IMR-90 (cell line): ENCODE measurements at regions not wholly inside any gene's neighbourhood (a gene's known extent, or its start where the extent isn't known, plus 50 kb on each side); places are given as distances from the start of the nearest gene placed in this dataset.

ENCODE experiments used
- ATAC-seq: fragments of 200-7000 bp; cut with Tn5 transposase; 2 replicates; pipeline ENCODE4 v1.9.1; 2020; ENCODE audit warnings: low read depth, mild to moderate bottlenecking, moderate library complexity
- BruUV-seq: library from RNA; stranded (reverse); fragments of 400-500 nt; replicated peaks from 2 replicates; lab custom pipeline; 2021; lab: Mats Ljungman, UMichigan
- CTCF ChIA-PET: fragments of 300-600 bp; formaldehyde crosslinking; extraction: SDS; loops from one replicate; lab custom pipeline; 2021; ENCODE audit warnings: antibody characterized with exemption; lab: Yijun Ruan, JAX
- POLR2A ChIA-PET: fragments of 300-600 bp; sonication (Branson Sonifier 250); formaldehyde crosslinking; loops from one replicate; lab custom pipeline; 2022; ENCODE audit warnings: antibody characterized with exemption; ENCODE audit not compliant: unreplicated experiment; lab: Charles Lee
- DNase-seq: peaks from one replicate; pipeline ENCODE4 v3.0.0; 2013
- H2AFZ ChIP-seq: replicated peaks from 2 replicates; pipeline ENCODE3; 2013; ENCODE audit warnings: low read length, mild to moderate bottlenecking; ENCODE audit not compliant: poor library complexity
- H2AK5ac ChIP-seq: 2 replicates; pipeline ENCODE4 v1.6.1; 2013; ENCODE audit warnings: low read depth, low read length, inconsistent platforms
- H2AK9ac ChIP-seq: replicated peaks from 2 replicates; pipeline ENCODE3; 2013; ENCODE audit warnings: mild to moderate bottlenecking, low read depth, low read length, moderate library complexity; ENCODE audit not compliant: poor library complexity
- H2BK120ac ChIP-seq: 2 replicates; pipeline ENCODE4 v1.6.1; 2013; ENCODE audit warnings: low read depth, low read length, inconsistent platforms
- H2BK15ac ChIP-seq: 3 replicates; pipeline ENCODE4 v1.6.1; 2013; ENCODE audit warnings: low read depth, low read length, inconsistent platforms
- H2BK20ac ChIP-seq: 2 replicates; pipeline ENCODE4 v1.6.1; 2013; ENCODE audit warnings: low read depth, mild to moderate bottlenecking, inconsistent platforms, low read length, moderate library complexity
- H2BK5ac ChIP-seq: 2 replicates; pipeline ENCODE4 v1.6.1; 2013; ENCODE audit warnings: mild to moderate bottlenecking, low read depth, low read length, inconsistent platforms; ENCODE audit not compliant: poor library complexity, severe bottlenecking
- H3K14ac ChIP-seq: replicated peaks from 2 replicates; pipeline ENCODE4 v1.6.1; 2013; ENCODE audit warnings: low read depth, low read length, inconsistent platforms
- H3K18ac ChIP-seq: 2 replicates; pipeline ENCODE4 v1.6.1; 2013; ENCODE audit warnings: low read depth, low read length, control low read depth
- H3K23ac ChIP-seq: 2 replicates; pipeline ENCODE4 v1.6.1; 2013; ENCODE audit warnings: low read depth, low read length, inconsistent platforms
- H3K27ac ChIP-seq: 2 replicates; pipeline ENCODE4 v1.5.1; 2013; ENCODE audit warnings: mild to moderate bottlenecking, control low read depth, low read length; ENCODE audit not compliant: insufficient read depth
- H3K27me3 ChIP-seq: 2 replicates; pipeline ENCODE4 v1.6.1; 2013; ENCODE audit warnings: low read length; ENCODE audit not compliant: control insufficient read depth, insufficient read depth
- H3K36me3 ChIP-seq: 2 replicates; pipeline ENCODE4 v1.6.1; 2013; ENCODE audit warnings: low read length, mixed read lengths; ENCODE audit not compliant: control insufficient read depth, insufficient read depth
- H3K4ac ChIP-seq: 2 replicates; pipeline ENCODE4 v1.6.1; 2013; ENCODE audit warnings: low read depth, low read length, inconsistent platforms
- H3K4me1 ChIP-seq: 2 replicates; pipeline ENCODE4 v1.6.1; 2013; ENCODE audit warnings: low read length, mixed read lengths; ENCODE audit not compliant: control insufficient read depth, insufficient read depth
- H3K4me2 ChIP-seq: 2 replicates; pipeline ENCODE4 v1.6.1; 2013; ENCODE audit warnings: low read depth, mild to moderate bottlenecking, control low read depth, low read length, moderate library complexity
- H3K4me3 ChIP-seq: 2 replicates; pipeline ENCODE4 v1.5.1; 2013; ENCODE audit warnings: low read depth, mild to moderate bottlenecking, control low read depth, low read length, moderate library complexity; ENCODE audit not compliant: insufficient read depth
- H3K56ac ChIP-seq: 2 replicates; pipeline ENCODE4 v1.6.1; 2013; ENCODE audit warnings: low read length, inconsistent platforms; ENCODE audit not compliant: insufficient read depth; ENCODE audit errors: extremely low read depth
- H3K79me1 ChIP-seq, 2 experiments: 2 replicates each; pipeline ENCODE4 v1.6.1; 2013; ENCODE audit warnings: low read length in 2 of 2, inconsistent platforms in 1 of 2, low read depth in 1 of 2
- H3K9ac ChIP-seq: 2 replicates; pipeline ENCODE4 v1.6.1; 2013; ENCODE audit warnings: low read depth, low read length, control low read depth
- H3K9me1 ChIP-seq: 2 replicates; pipeline ENCODE4 v1.6.1; 2013; ENCODE audit warnings: low read length, inconsistent platforms; ENCODE audit not compliant: insufficient read depth
- H3K9me3 ChIP-seq: 2 replicates; pipeline ENCODE4 v1.6.1; 2013; ENCODE audit warnings: low read length; ENCODE audit not compliant: control insufficient read depth, insufficient read depth
- H4K20me1 ChIP-seq: 2 replicates; pipeline ENCODE4 v1.6.1; 2013; ENCODE audit warnings: low read length, inconsistent platforms; ENCODE audit not compliant: insufficient read depth
- H4K5ac ChIP-seq: 2 replicates; pipeline ENCODE4 v1.6.1; 2013; ENCODE audit warnings: mild to moderate bottlenecking, low read depth, low read length, control low read depth
- H4K8ac ChIP-seq, 2 experiments: 2 replicates each; pipeline ENCODE4 v1.6.1; 2013; ENCODE audit warnings: low read depth in 2 of 2, low read length in 2 of 2, control low read depth in 1 of 2, inconsistent platforms in 1 of 2
- H4K91ac ChIP-seq: 2 replicates; pipeline ENCODE4 v1.6.1; 2013; ENCODE audit warnings: low read depth, low read length, inconsistent platforms; ENCODE audit not compliant: insufficient read depth
- BHLHE40 ChIP-seq: fragments of 150-350 bp; IDR thresholded peaks from 2 replicates; pipeline ENCODE4 v1.6.1; 2016; ENCODE audit warnings: mild to moderate bottlenecking, low read depth, low read length
- CEBPB ChIP-seq: IDR thresholded peaks from 2 replicates; pipeline ENCODE4 v1.6.1; 2012; ENCODE audit warnings: low read depth, low read length, improper control_type of control experiment
- CHD1 ChIP-seq: IDR thresholded peaks from 2 replicates; pipeline ENCODE4 v1.6.1; 2012; ENCODE audit warnings: low read depth, low read length, improper control_type of control experiment
- CTCF ChIP-seq: conservative IDR thresholded peaks from 2 replicates; pipeline ENCODE4 v1.5.1; 2012; ENCODE audit warnings: mild to moderate bottlenecking, low read depth, low read length, improper control_type of control experiment
- ELK1 ChIP-seq: fragments of 150-350 bp; IDR thresholded peaks from 2 replicates; pipeline ENCODE4 v1.6.1; 2016; ENCODE audit warnings: low read depth, mild to moderate bottlenecking, low read length, moderate library complexity, borderline replicate concordance
- FOS ChIP-seq: fragments of 150-350 bp; IDR thresholded peaks from 2 replicates; pipeline ENCODE4 v1.6.1; 2016; ENCODE audit warnings: low read depth, low read length
- MAFK ChIP-seq: IDR thresholded peaks from 2 replicates; pipeline ENCODE4 v1.6.1; 2012; ENCODE audit warnings: low read depth, low read length, improper control_type of control experiment
- MAZ ChIP-seq: IDR thresholded peaks from 2 replicates; pipeline ENCODE4 v1.6.1; 2012; ENCODE audit warnings: low read depth, mild to moderate bottlenecking, low read length, improper control_type of control experiment, moderate library complexity, borderline replicate concordance
- MXI1 ChIP-seq: IDR thresholded peaks from 2 replicates; pipeline ENCODE4 v1.6.1; 2012; ENCODE audit warnings: low read depth, mild to moderate bottlenecking, low read length, moderate library complexity, borderline replicate concordance
- NFE2L2 ChIP-seq: fragments of 150-350 bp; IDR thresholded peaks from 2 replicates; pipeline ENCODE4 v1.6.1; 2016; ENCODE audit warnings: low read depth, mild to moderate bottlenecking, low read length
- RAD21 ChIP-seq: IDR thresholded peaks from 2 replicates; pipeline ENCODE4 v1.6.1; 2012; ENCODE audit warnings: low read length, improper control_type of control experiment
- SMC3 ChIP-seq: fragments of 150-350 bp; IDR thresholded peaks from 2 replicates; pipeline ENCODE4 v1.6.1; 2016; ENCODE audit warnings: low read depth, mild to moderate bottlenecking, antibody characterized with exemption, low read length, moderate library complexity
- USF2 ChIP-seq: fragments of 150-350 bp; IDR thresholded peaks from 2 replicates; pipeline ENCODE4 v1.6.1; 2017; ENCODE audit warnings: mild to moderate bottlenecking, antibody characterized with exemption, low read length, low read depth
- WGBS, 2 experiments: methylation state at CpG; one replicate each; pipeline versions ENCODE4 v1.1.5 to v1.1.7; 2013; ENCODE audit warnings: missing lambda C conversion rate in 2 of 2; ENCODE audit not compliant: insufficient read length in 1 of 2; ENCODE audit errors: extremely low coverage in 2 of 2; 5-methylcytosine and 5-hydroxymethylcytosine counted together
- dilution Hi-C: fragments of 300-500 bp; cut with HindIII; formaldehyde crosslinking; loops from one replicate; pipeline ENCODE4 v1.14.3; 2018; ENCODE audit warnings: low sequenced_read_pairs; ENCODE audit not compliant: unreplicated experiment
- in situ Hi-C: fragments of 300-500 bp; cut with MboI; formaldehyde crosslinking; loops from 3 replicates; pipeline ENCODE4 v1.14.3; 2019; ENCODE audit warnings: low sequenced_read_pairs, inconsistent platforms, mixed read lengths
- intact Hi-C: fragments of 100-400 bp; cut with micrococcal nuclease; formaldehyde crosslinking; loops from 2 replicates; pipeline ENCODE4 v1.10.0; 2022

- dilution Hi-C loops = no loop called here
- no TSS peak for BruUV-seq
- no peak overlapping the region for H3K4ac ChIP-seq
Observed at GRCh38 chr2:219976871-219977270, 349.4 kb downstream of the SLC4A3 start.

More at GRCh38 chr2:219976871-219977270, 349.4 kb downstream of the SLC4A3 start:
- H3K27ac ChIP-seq = no peak overlapping the region
- intact Hi-C loops = no loop called here
- H3K4me2 ChIP-seq = no peak overlapping the region
- H3K14ac ChIP-seq = no peak overlapping the region
- H2BK15ac ChIP-seq = no peak overlapping the region
- H3K79me1 ChIP-seq = no peaks in the 10 kb centered on the region
- peaks cover 2% of the 10 kb centered on the region; the same call in 1 of the 2 replicates for H3K9me3 ChIP-seq
- no peak overlapping the region for H4K5ac ChIP-seq
- no peak overlapping the region for H4K8ac ChIP-seq
- no peak for ATAC-seq
- H3K4me3 ChIP-seq = no peak overlapping the region
- H3K27me3 ChIP-seq = no peaks in the 10 kb centered on the region
- ChIA-PET CTCF (interaction anchor here (0.6 kb wide), 1 partner anchor 1931 kb away, joined by 3 read pairs; no protein-coding TSS in a partner anchor), POLR2A (no interaction called here)
- H2BK20ac ChIP-seq = no peak overlapping the region
- DNase-seq = no peak
- H2BK5ac ChIP-seq = no peak overlapping the region
- no peaks in the 10 kb centered on the region for H3K36me3 ChIP-seq
- no peaks in the 10 kb centered on the region for H3K4me1 ChIP-seq
- H2BK120ac ChIP-seq = no peak overlapping the region
- no peak overlapping the region for H2AK5ac ChIP-seq
- no peak overlapping the region for H3K56ac ChIP-seq
- in situ Hi-C loops = no loop called here
- H4K20me1 ChIP-seq = no peaks in the 10 kb centered on the region
- WGBS, 2 experiments = no CpG with 5 or more reads among the region's 2 CpGs
- H3K23ac ChIP-seq = no peak overlapping the region
- H4K91ac ChIP-seq = no peak overlapping the region
- no peak for TF ChIP-seq MXI1
- no peak for TF ChIP-seq SMC3
- no peak for TF ChIP-seq CTCF
- TF ChIP-seq MAFK = no peak
- no peak for TF ChIP-seq CEBPB
- no peak for TF ChIP-seq ELK1
- no peak for TF ChIP-seq MAZ
- TF ChIP-seq RAD21 = no peak
- TF ChIP-seq USF2 = no peak
- no peak for TF ChIP-seq CHD1
- no peak for TF ChIP-seq FOS
- TF ChIP-seq NFE2L2 = no peak
- TF ChIP-seq BHLHE40 = no peak
- H2AFZ ChIP-seq = no peak overlapping the region
- H2AK9ac ChIP-seq = no peak overlapping the region
- H3K9me1 ChIP-seq = no peaks in the 10 kb centered on the region
- no peak overlapping the region for H3K18ac ChIP-seq
- no peak overlapping the region for H3K9ac ChIP-seq
